Fibroblast of villous mesenchyme (primary cell): ENCODE measurements at regions not wholly inside any gene's neighbourhood (a gene's known extent, or its start where the extent isn't known, plus 50 kb on each side); places are given as distances from the start of the nearest gene placed in this dataset.

Source experiments
- DNase-seq: peaks from one replicate; pipeline ENCODE4 v3.0.0-alpha.2; 2010; ENCODE audit warnings: low read depth
- H3K4me3 ChIP-seq: 2 replicates; pipeline ENCODE4 v1.5.1; 2011; ENCODE audit warnings: low read depth, mild to moderate bottlenecking, low read length
- CTCF ChIP-seq: IDR thresholded peaks from 2 replicates; pipeline ENCODE4 v1.5.1; 2012; ENCODE audit warnings: low read depth, mild to moderate bottlenecking, low read length; ENCODE audit not compliant: insufficient read depth

- TF ChIP-seq CTCF, result no peak
- H3K4me3 ChIP-seq, result no peak overlapping the region
- no peak for DNase-seq
Measured at GRCh38 chr11:37352485-37352884, 754.4 kb upstream of the RAG2 start.

GRCh38 chr11:37343290-37343689, 745.3 kb upstream of the RAG2 start:
- no peak overlapping the region for H3K4me3 ChIP-seq
- DNase-seq, result no peak
- no peak for TF ChIP-seq CTCF

- H3K4me3 ChIP-seq, result no peak overlapping the region
- TF ChIP-seq CTCF, result no peak
- DNase-seq, result no peak
Measured at GRCh38 chr11:37336401-37336800, 738.4 kb upstream of the RAG2 start.

- TF ChIP-seq CTCF, result no peak
- no peak overlapping the region for H3K4me3 ChIP-seq
- no peak for DNase-seq
Measured at GRCh38 chr11:37333345-37333744, 735.3 kb upstream of the RAG2 start.

GRCh38 chr11:37323843-37324242, 725.8 kb upstream of the RAG2 start:
- H3K4me3 ChIP-seq, result no peak overlapping the region
- DNase-seq, result no peak
- no peak for TF ChIP-seq CTCF

GRCh38 chr11:37322333-37323194, 724.5 kb upstream of the RAG2 start:
- DNase-seq, result no peak
- TF ChIP-seq CTCF, result no peak
- H3K4me3 ChIP-seq, result no peak overlapping the region

GRCh38 chr11:37320921-37321320, 722.9 kb upstream of the RAG2 start:
- no peak for TF ChIP-seq CTCF
- H3K4me3 ChIP-seq, result no peak overlapping the region
- DNase-seq, result no peak
